Fibroblast of skin of back (primary cell): ENCODE measurements at regions not wholly inside any gene's neighbourhood (a gene's known extent, or its start where the extent isn't known, plus 50 kb on each side); places are given as distances from the start of the nearest gene placed in this dataset.
A peak's percentile ranks its signal among the peaks of the same experiment; 100 is the strongest.
"Not testable (repeated sequence)": the region's sequence is repeated elsewhere in the genome, so short reads cannot be mapped to it uniquely, and the experiment has no call there.

Experiments used
- DNase-seq: peaks from one replicate; pipeline ENCODE4 v3.0.0-alpha.2; 2013

DNA sequence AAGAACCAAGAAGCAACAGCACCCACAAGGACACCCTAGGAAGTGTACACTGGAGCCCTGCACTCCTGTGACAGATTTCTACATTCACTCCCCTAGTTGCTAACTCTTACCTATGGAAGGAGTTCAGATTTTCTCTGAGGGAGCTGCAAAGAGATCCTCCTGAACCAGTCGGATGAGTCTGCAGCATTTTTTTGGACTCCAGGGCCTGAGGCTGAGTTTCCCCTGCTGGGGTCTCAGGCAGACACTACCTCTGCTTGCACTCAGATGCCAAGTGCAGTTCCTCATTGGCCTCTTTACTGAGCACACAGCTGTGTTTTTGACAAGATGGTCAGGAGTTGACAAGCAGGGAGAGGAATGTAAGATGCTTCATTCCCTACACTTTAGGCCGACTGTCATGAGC lies 153.2 kb upstream of the RBM19 start:
- no peak for DNase-seq

GRCh38 chr12:114096461-114096860 lies 130.3 kb upstream of the RBM19 start:
- DNase-seq = peak; percentile 1

DNA sequence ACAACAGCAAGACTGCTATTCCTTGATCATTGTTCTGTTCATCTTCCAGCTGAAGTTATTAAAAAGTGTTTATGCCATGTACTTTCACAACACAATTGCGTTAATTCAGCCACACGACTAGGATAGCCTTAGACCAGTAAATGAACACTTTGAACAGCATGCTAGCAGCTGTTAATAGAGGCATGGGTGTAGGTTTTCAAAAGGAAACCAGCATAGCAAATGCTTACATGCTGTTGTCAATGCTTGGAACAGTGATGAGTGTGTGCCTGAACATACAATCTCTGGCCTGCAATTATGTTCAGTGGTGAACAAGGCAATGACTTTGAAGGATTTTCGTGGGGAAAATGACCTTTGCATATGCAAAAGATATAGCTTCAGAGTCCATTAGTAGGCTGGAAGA lies 127.4 kb upstream of the RBM19 start:
- DNase-seq = no peak

DNA sequence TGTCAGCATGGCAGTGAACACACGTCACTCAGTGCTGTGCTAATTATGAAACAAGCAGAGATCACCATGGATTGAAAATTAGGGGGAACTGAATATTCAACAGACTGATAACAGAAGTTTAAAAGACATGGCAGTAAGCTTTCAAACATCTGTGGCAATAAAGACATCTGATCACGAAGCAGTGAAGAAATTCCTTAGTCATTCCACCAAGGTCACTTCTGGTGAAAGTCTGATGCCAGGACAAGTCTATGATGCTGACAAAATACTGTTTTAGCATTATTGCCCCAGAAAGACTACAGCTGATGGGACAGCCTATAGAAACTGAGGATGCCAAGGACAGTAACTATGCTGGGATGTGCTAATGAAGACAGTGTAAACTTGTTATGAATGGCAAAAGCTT lies 126.9 kb upstream of the RBM19 start:
- DNase-seq = no peak

DNA sequence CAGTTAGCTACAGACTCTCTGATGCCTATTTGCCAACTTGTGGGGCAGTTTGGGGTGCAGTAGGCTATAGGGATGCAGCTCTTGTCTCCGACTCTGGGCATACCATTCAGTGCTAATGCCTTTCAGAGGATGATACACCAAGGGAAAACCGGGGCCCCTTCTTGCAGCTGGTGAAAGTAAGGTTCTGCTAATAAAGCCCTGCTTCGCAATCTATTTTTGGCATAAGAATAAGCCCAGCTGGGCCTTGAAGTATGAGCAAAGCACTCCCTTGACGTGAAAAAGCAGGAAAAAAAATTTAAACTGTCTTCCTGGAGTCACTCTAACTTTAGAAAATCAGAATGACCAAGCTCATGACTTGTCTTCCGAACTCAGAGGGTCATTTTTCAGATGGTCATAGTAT lies 124.1 kb upstream of the RBM19 start:
- DNase-seq = no peak

DNA sequence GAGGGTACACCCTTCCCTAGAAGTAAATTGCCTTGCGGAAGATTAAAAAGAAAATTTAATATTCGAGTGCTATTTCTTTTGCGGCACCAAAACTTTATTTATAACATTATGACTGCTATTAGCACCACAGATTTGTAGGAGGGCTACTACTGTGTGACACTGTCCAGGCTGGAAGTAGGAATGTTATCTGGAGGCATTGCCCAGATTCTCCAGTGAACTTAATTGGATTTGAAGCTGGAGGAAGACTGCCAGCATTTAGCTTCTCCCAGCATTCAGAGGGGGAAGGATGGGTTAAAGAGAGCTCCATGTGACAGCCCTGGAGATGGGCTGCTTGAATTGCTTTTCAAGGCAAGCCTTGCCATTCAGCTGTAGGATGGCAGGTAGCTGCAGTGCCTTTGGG lies 107.0 kb upstream of the RBM19 start:
- no peak for DNase-seq

GRCh38 chr12:114069507-114069906 lies 103.4 kb upstream of the RBM19 start:
- no peak for DNase-seq

- no peak for DNase-seq
These were observed 98.4 kb upstream of the RBM19 start for GRCh38 chr12:114064497-114064896.

DNA sequence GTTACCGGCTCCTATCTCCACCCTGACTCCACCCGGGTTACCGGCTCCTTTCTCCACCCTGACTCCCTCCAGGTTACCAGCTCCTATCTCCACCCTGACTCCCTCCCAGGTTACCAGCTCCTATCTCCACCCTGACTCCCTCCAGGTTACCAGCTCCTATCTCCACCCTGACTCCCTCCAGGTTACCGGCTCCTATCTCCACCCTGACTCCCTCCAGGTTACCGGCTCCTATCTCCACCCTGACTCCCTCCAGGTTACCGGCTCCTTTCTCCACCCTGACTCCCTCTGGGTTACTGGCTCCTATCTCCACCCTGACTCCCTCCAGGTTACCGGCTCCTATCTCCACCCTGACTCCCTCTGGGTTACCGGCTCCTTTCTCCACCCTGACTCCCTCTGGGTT lies 97.9 kb upstream of the RBM19 start:
- DNase-seq = not testable (repeated sequence)

- no peak for DNase-seq
These were observed 97.3 kb upstream of the RBM19 start for GRCh38 chr12:114063435-114063834.

- DNase-seq = peak; percentile 5
These were observed 90.2 kb upstream of the RBM19 start for GRCh38 chr12:114056351-114056750.

GRCh38 chr12:114054982-114055381 lies 88.9 kb upstream of the RBM19 start:
- no peak for DNase-seq

- DNase-seq = no peak
These were observed 80.3 kb upstream of the RBM19 start for GRCh38 chr12:114046236-114046998.

GRCh38 chr12:114045349-114045748 lies 79.2 kb upstream of the RBM19 start:
- DNase-seq = no peak

GRCh38 chr12:114041590-114041989 lies 75.5 kb upstream of the RBM19 start:
- no peak for DNase-seq

- no peak for DNase-seq
These were observed 75.0 kb upstream of the RBM19 start for GRCh38 chr12:114041136-114041535.

- no peak for DNase-seq
These were observed 72.8 kb upstream of the RBM19 start for GRCh38 chr12:114038962-114039361.

DNA sequence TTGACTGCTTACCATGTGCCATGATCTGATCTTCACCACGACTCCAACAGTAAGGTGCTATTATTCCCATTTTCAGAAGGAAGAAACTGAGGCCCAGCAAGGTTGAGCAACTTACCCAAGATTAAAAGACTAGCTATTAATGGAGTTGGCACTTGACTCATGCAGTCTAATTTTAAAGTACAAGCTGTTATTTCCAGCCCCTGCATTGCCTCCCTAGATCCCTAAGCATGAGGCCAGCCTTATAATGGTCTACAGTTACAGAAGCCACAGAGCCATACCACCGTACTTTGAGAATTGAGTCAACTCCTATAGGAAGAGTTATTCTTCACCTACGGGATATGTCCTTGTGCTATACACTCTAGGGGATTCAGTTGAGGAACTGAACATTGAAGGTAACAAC lies 66.7 kb upstream of the RBM19 start:
- no peak for DNase-seq

GRCh38 chr12:114030451-114030850 lies 64.3 kb upstream of the RBM19 start:
- no peak for DNase-seq

GRCh38 chr12:114026805-114027204 lies 60.7 kb upstream of the RBM19 start:
- no peak for DNase-seq

DNA sequence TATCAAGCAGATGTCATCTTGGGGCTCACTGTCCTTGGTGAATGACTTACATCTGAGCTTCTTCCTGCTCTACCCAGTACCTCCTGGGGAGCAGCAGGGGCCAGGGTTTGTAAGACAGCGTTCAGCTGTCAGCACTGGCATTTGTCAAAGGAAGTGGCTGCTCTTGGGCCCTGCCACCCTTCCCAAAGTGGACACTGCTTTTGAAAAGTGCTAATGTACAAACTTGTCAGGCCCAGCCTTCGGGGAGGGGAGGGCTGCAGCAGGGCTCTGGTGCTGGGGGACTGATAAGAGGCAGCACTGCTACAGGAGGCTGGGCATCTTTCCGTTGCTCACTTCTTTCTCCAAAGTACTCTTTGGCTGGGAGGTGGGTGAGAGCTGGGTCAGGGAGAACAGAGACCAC lies 59.8 kb upstream of the RBM19 start:
- DNase-seq = no peak

DNA sequence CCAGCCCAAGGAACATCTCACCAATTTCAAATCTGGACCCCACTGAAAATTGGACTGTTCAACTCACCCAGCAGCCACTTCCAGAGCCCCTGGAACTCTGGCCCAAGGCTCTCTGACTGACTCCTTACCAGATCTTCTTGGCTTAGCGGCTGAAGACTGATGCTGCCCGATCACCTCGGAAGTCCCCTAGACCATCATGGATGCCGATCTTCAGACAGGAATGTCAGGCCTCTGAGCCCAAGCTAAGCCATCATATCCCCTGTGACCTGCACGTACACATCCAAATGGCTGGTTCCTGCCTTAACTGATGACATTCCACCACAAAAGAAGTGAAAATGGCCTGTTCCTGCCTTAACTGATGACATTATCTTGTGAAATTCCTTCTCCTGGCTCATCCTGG lies 56.0 kb upstream of the RBM19 start:
- DNase-seq = not testable (repeated sequence)

DNA sequence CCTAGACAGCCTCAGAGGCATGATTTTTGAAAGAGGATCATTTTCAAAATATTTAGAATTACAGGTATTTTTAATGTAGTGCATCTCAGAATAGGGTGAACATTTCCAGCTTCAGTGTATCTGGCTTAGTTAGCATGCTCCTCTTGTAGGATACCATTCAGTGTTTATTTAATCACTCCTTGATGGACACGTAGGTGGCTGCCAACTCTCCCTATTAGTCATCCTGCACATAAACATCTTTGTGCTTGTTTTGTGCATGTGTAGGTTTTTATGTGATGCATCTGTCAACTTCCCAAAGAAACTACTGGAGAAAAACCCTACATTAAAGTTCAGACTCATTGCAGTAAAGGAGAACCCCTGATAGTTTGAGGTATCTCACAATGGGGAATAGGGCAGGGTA lies 52.5 kb upstream of the RBM19 start:
- DNase-seq = no peak
